Skeletal muscle satellite cell (primary cell): ENCODE measurements at regions not wholly inside any gene's neighbourhood (a gene's known extent, or its start where the extent isn't known, plus 50 kb on each side); places are given as distances from the start of the nearest gene placed in this dataset.

Experiments used
- H3K27me3 ChIP-seq: 2 replicates; pipeline ENCODE4 v1.7.0; 2013; ENCODE audit warnings: low read length; ENCODE audit not compliant: control insufficient read depth, insufficient read depth
- H3K36me3 ChIP-seq: 2 replicates; pipeline ENCODE4 v1.7.0; 2013; ENCODE audit warnings: mild to moderate bottlenecking, control low read depth, low read length; ENCODE audit not compliant: insufficient read depth
- H3K4me1 ChIP-seq: 2 replicates; pipeline ENCODE4 v1.7.0; 2013; ENCODE audit warnings: low read length; ENCODE audit not compliant: control insufficient read depth, insufficient read depth
- H3K4me2 ChIP-seq: 2 replicates; pipeline ENCODE4 v1.7.0; 2013; ENCODE audit warnings: mild to moderate bottlenecking, low read length
- H3K4me3 ChIP-seq: 2 replicates; pipeline ENCODE4 v1.7.0; 2013; ENCODE audit warnings: low read length
- H3K9ac ChIP-seq: 2 replicates; pipeline ENCODE4 v1.7.0; 2013; ENCODE audit warnings: mild to moderate bottlenecking, low read depth, low read length, moderate library complexity
- H3K9me3 ChIP-seq: replicated peaks from 2 replicates; pipeline ENCODE4 v1.7.0; 2013; ENCODE audit warnings: mild to moderate bottlenecking, control low read depth, low read length

- Histone ChIP-seq H3K4me2 (no peak overlapping the region), H3K9me3 (no peaks in the 10 kb centered on the region), H3K36me3 (no peaks in the 10 kb centered on the region), H3K27me3 (no peaks in the 10 kb centered on the region), H3K4me1 (no peaks in the 10 kb centered on the region), H3K9ac (no peak overlapping the region), H3K4me3 (no peak overlapping the region)
These were observed 187.6 kb upstream of the PRMT6 start for GRCh38 chr1:106868828-106869227.

GRCh38 chr1:106875622-106876021 lies 180.9 kb upstream of the PRMT6 start:
- no peaks in the 10 kb centered on the region for H3K36me3 ChIP-seq
- H3K9ac ChIP-seq: no peak overlapping the region
- no peaks in the 10 kb centered on the region for H3K27me3 ChIP-seq
- no peaks in the 10 kb centered on the region for H3K4me1 ChIP-seq
- no peak overlapping the region for H3K4me2 ChIP-seq
- no peak overlapping the region for H3K4me3 ChIP-seq
- H3K9me3 ChIP-seq: no peaks in the 10 kb centered on the region

DNA sequence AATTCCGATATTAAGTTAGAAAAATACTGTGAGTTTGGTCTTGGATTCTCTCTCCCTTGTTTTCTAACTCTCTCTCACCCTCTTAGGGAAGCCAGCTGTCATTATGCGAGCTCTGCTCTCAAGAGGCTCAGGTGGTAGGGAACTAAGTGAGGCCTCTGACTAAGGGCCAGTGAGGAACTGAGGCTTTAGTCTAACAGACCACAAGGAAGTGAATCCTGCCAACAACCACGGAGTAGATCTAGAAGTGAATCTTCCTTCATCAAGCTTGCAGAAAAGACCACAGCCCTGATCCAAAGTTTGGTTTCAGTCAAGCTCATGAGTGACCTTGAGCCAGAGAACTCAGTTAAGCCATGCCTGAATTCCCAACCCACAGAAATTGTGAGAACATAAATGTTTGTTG lies 180.1 kb upstream of the PRMT6 start:
- Histone ChIP-seq H3K4me2 (no peak overlapping the region), H3K27me3 (no peaks in the 10 kb centered on the region), H3K36me3 (no peaks in the 10 kb centered on the region), H3K4me3 (no peak overlapping the region), H3K9me3 (no peaks in the 10 kb centered on the region), H3K4me1 (no peaks in the 10 kb centered on the region), H3K9ac (no peak overlapping the region)

- H3K4me1 ChIP-seq: no peaks in the 10 kb centered on the region
- no peak overlapping the region for H3K4me2 ChIP-seq
- H3K9ac ChIP-seq: no peak overlapping the region
- H3K4me3 ChIP-seq: no peak overlapping the region
- no peaks in the 10 kb centered on the region for H3K9me3 ChIP-seq
- no peaks in the 10 kb centered on the region for H3K36me3 ChIP-seq
- H3K27me3 ChIP-seq: no peaks in the 10 kb centered on the region
These were observed 176.9 kb upstream of the PRMT6 start for GRCh38 chr1:106879538-106879937.

DNA sequence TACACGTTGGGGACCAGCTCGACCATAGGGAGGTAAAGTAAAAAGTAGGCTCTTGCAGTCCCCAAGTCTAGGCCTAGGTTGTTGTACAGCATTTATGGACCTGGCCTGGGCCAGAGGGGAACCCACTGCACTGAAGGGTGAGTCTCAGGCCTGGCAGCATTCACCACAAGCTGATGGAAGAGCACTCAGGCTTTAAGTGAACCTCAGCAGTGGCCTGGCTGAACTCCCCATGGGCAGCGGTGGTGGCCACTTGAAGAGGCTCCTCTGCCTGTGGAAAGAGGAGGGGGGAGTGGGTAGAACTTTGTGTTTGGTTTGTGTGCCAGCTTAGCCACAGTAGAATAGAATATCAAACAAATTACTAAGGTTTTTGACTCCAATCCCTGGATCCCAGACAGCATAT lies 176.2 kb upstream of the PRMT6 start:
- Histone ChIP-seq H3K27me3 (no peaks in the 10 kb centered on the region), H3K4me3 (no peak overlapping the region), H3K36me3 (no peaks in the 10 kb centered on the region), H3K4me2 (no peak overlapping the region), H3K4me1 (no peaks in the 10 kb centered on the region), H3K9ac (no peak overlapping the region), H3K9me3 (no peaks in the 10 kb centered on the region)

- Histone ChIP-seq H3K4me1 (no peaks in the 10 kb centered on the region), H3K9ac (no peak overlapping the region), H3K4me3 (no peak overlapping the region), H3K36me3 (no peaks in the 10 kb centered on the region), H3K27me3 (no peaks in the 10 kb centered on the region), H3K9me3 (no peaks in the 10 kb centered on the region), H3K4me2 (no peak overlapping the region)
These were observed 173.3 kb upstream of the PRMT6 start for GRCh38 chr1:106883208-106883607.

GRCh38 chr1:106889059-106889458 lies 167.4 kb upstream of the PRMT6 start:
- Histone ChIP-seq H3K27me3 (no peaks in the 10 kb centered on the region), H3K4me3 (no peak overlapping the region), H3K36me3 (no peaks in the 10 kb centered on the region), H3K9me3 (no peaks in the 10 kb centered on the region), H3K9ac (no peak overlapping the region), H3K4me1 (no peaks in the 10 kb centered on the region), H3K4me2 (no peak overlapping the region)

- H3K4me1 ChIP-seq: no peaks in the 10 kb centered on the region
- H3K4me2 ChIP-seq: no peak overlapping the region
- H3K36me3 ChIP-seq: no peaks in the 10 kb centered on the region
- H3K27me3 ChIP-seq: no peaks in the 10 kb centered on the region
- no peak overlapping the region for H3K9ac ChIP-seq
- H3K4me3 ChIP-seq: no peak overlapping the region
- H3K9me3 ChIP-seq: no peaks in the 10 kb centered on the region
These were observed 166.9 kb upstream of the PRMT6 start for GRCh38 chr1:106889583-106889982.

DNA sequence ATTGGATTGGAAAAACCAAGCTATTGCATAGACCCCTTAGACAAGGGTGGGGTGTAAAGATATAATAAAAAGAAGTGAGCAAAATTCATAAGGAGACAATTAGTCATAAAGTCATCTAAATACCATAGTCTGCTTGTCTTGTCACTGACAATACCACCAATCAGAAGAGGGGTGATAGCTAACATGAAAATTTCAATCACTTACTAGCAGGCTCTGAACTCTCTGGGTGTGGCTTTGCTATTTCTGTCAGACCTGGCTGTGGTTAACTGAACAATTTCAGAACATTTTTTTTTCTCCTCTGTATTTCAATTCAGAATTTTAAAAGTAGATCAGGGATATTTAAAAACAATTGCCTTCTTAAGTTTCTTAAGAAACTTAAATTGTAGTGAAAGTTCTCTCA lies 158.5 kb upstream of the PRMT6 start:
- Histone ChIP-seq H3K4me2 (no peak overlapping the region), H3K9ac (no peak overlapping the region), H3K27me3 (no peaks in the 10 kb centered on the region), H3K9me3 (no peaks in the 10 kb centered on the region), H3K4me3 (no peak overlapping the region), H3K4me1 (no peaks in the 10 kb centered on the region), H3K36me3 (no peaks in the 10 kb centered on the region)

- no peaks in the 10 kb centered on the region for H3K27me3 ChIP-seq
- H3K9ac ChIP-seq: no peak overlapping the region
- H3K4me3 ChIP-seq: no peak overlapping the region
- no peak overlapping the region for H3K4me2 ChIP-seq
- no peaks in the 10 kb centered on the region for H3K36me3 ChIP-seq
- H3K9me3 ChIP-seq: no peaks in the 10 kb centered on the region
- H3K4me1 ChIP-seq: peaks cover 4% of the 10 kb centered on the region
These were observed 156.8 kb upstream of the PRMT6 start for GRCh38 chr1:106899644-106900043.

- Histone ChIP-seq H3K27me3 (no peaks in the 10 kb centered on the region), H3K4me2 (no peak overlapping the region), H3K4me3 (no peak overlapping the region), H3K9ac (no peak overlapping the region), H3K36me3 (no peaks in the 10 kb centered on the region), H3K9me3 (no peaks in the 10 kb centered on the region), H3K4me1 (peaks cover 29% of the 10 kb centered on the region)
These were observed 148.7 kb upstream of the PRMT6 start for GRCh38 chr1:106907795-106908194.

GRCh38 chr1:106908689-106909088 lies 147.8 kb upstream of the PRMT6 start:
- H3K4me3 ChIP-seq: no peak overlapping the region
- H3K9me3 ChIP-seq: no peaks in the 10 kb centered on the region
- H3K9ac ChIP-seq: no peak overlapping the region
- no peaks in the 10 kb centered on the region for H3K36me3 ChIP-seq
- H3K27me3 ChIP-seq: no peaks in the 10 kb centered on the region
- no peak overlapping the region for H3K4me2 ChIP-seq
- peaks cover 26% of the 10 kb centered on the region for H3K4me1 ChIP-seq
